Bronchial epithelial cell (primary cell): ENCODE measurements at regions not wholly inside any gene's neighbourhood (a gene's known extent, or its start where the extent isn't known, plus 50 kb on each side); places are given as distances from the start of the nearest gene placed in this dataset.

Source experiments
- DNase-seq: peaks from one replicate; pipeline ENCODE4 v3.0.0-alpha.2; 2010; ENCODE audit warnings: low read depth
- FAIRE-seq: peaks from 2 replicates; lab custom pipeline; 2011; peaks lifted over from hg19 to GRCh38; lab: Jason Lieb, UNC
- H3K27me3 ChIP-seq: 2 replicates; pipeline ENCODE4 v1.5.1; 2011; ENCODE audit warnings: low read length; ENCODE audit not compliant: control insufficient read depth, insufficient read depth
- H3K36me3 ChIP-seq: 2 replicates; pipeline ENCODE4 v1.5.1; 2011; ENCODE audit warnings: low read length; ENCODE audit not compliant: control insufficient read depth, insufficient read depth
- H3K4me3 ChIP-seq: 2 replicates; pipeline ENCODE4 v1.5.1; 2011; ENCODE audit warnings: mild to moderate bottlenecking, low read depth, low read length, control low read depth
- CTCF ChIP-seq: IDR thresholded peaks from 2 replicates; pipeline ENCODE4 v1.5.1; 2011; ENCODE audit warnings: mild to moderate bottlenecking, moderate library complexity, low read length, control low read depth, inconsistent platforms; ENCODE audit not compliant: insufficient read depth, severe bottlenecking

- Histone ChIP-seq H3K4me3 (no peak overlapping the region), H3K36me3 (no peaks in the 10 kb centered on the region), H3K27me3 (no peaks in the 10 kb centered on the region)
- no peak for DNase-seq
- no peak for FAIRE-seq
- TF ChIP-seq CTCF: no peak
Measured at GRCh38 chr4:159428293-159428692, 325.4 kb downstream of the RAPGEF2 start.

GRCh38 chr4:159428975-159429692 lies 326.3 kb downstream of the RAPGEF2 start:
- Histone ChIP-seq H3K27me3 (no peaks in the 10 kb centered on the region), H3K36me3 (no peaks in the 10 kb centered on the region), H3K4me3 (no peak overlapping the region)
- TF ChIP-seq CTCF: no peak
- no peak for FAIRE-seq
- no peak for DNase-seq

GRCh38 chr4:159429693-159430035 lies 326.8 kb downstream of the RAPGEF2 start:
- no peak for FAIRE-seq
- DNase-seq: no peak
- no peak for TF ChIP-seq CTCF
- no peaks in the 10 kb centered on the region for H3K27me3 ChIP-seq
- no peak overlapping the region for H3K4me3 ChIP-seq
- H3K36me3 ChIP-seq: no peaks in the 10 kb centered on the region

GRCh38 chr4:159430896-159431295 lies 328.0 kb downstream of the RAPGEF2 start:
- DNase-seq (no peak), FAIRE-seq (no peak)
- no peak overlapping the region for H3K4me3 ChIP-seq
- no peaks in the 10 kb centered on the region for H3K27me3 ChIP-seq
- H3K36me3 ChIP-seq: no peaks in the 10 kb centered on the region
- no peak for TF ChIP-seq CTCF

GRCh38 chr4:159432436-159432835 lies 329.6 kb downstream of the RAPGEF2 start:
- Histone ChIP-seq H3K36me3 (no peaks in the 10 kb centered on the region), H3K27me3 (no peaks in the 10 kb centered on the region), H3K4me3 (no peak overlapping the region)
- no peak for DNase-seq
- no peak for TF ChIP-seq CTCF
- FAIRE-seq: no peak

- TF ChIP-seq CTCF: no peak
- no peak for FAIRE-seq
- no peak overlapping the region for H3K4me3 ChIP-seq
- H3K36me3 ChIP-seq: no peaks in the 10 kb centered on the region
- no peaks in the 10 kb centered on the region for H3K27me3 ChIP-seq
- no peak for DNase-seq
Measured at GRCh38 chr4:159433337-159433736, 330.5 kb downstream of the RAPGEF2 start.
